ENCODE measurements at regions not wholly inside any gene's neighbourhood (a gene's known extent, or its start where the extent isn't known, plus 50 kb on each side); places are given as distances from the start of the nearest gene placed in this dataset.

- peak; percentile 53 for DNase-seq (ENCODE audit: low read depth)
- H3K4me3 ChIP-seq (ENCODE audit: low read depth, low read length): no peak overlapping the region
- TF ChIP-seq CTCF (IDR thresholded peaks at IDR 0.05; ENCODE audit: low read depth, low read length): peak; percentile 15
- TF ChIP-seq MAX (IDR thresholded peaks at IDR 0.05; ENCODE audit: low read depth, low read length): no peak
Measured at GRCh38 chr7:20267482-20267881, 50.3 kb upstream of the MACC1 start.

- DNase-seq (ENCODE audit: low read depth): no peak
- H3K4me3 ChIP-seq (ENCODE audit: low read depth, low read length): no peak overlapping the region
- TF ChIP-seq POLR2A (IDR thresholded peaks at IDR 0.05; ENCODE audit: extremely low read depth, insufficient read length) (no peak), MAX (IDR thresholded peaks at IDR 0.05; ENCODE audit: low read depth, low read length) (no peak), CTCF (IDR thresholded peaks at IDR 0.05; ENCODE audit: low read depth, low read length) (no peak), MYC (IDR thresholded peaks at IDR 0.05; ENCODE audit: low read depth, low read length) (no peak)
Measured at GRCh38 chr7:20268824-20269223, 51.6 kb upstream of the MACC1 start.

- H3K4me3 ChIP-seq (ENCODE audit: low read depth, low read length): no peak overlapping the region
- no peak for DNase-seq (ENCODE audit: low read depth)
- TF ChIP-seq MAX (IDR thresholded peaks at IDR 0.05; ENCODE audit: low read depth, low read length): no peak
- no peak for TF ChIP-seq POLR2A (IDR thresholded peaks at IDR 0.05; ENCODE audit: extremely low read depth, insufficient read length)
- no peak for TF ChIP-seq MYC (IDR thresholded peaks at IDR 0.05; ENCODE audit: low read depth, low read length)
- TF ChIP-seq CTCF (IDR thresholded peaks at IDR 0.05; ENCODE audit: low read depth, low read length): no peak
Measured at GRCh38 chr7:20269726-20270125, 52.5 kb upstream of the MACC1 start.

- TF ChIP-seq POLR2A (IDR thresholded peaks at IDR 0.05; ENCODE audit: extremely low read depth, insufficient read length) (no peak), MYC (IDR thresholded peaks at IDR 0.05; ENCODE audit: low read depth, low read length) (no peak), CTCF (IDR thresholded peaks at IDR 0.05; ENCODE audit: low read depth, low read length) (no peak), MAX (IDR thresholded peaks at IDR 0.05; ENCODE audit: low read depth, low read length) (no peak)
- no peak overlapping the region for H3K4me3 ChIP-seq (ENCODE audit: low read depth, low read length)
- DNase-seq (ENCODE audit: low read depth): no peak
Measured at GRCh38 chr7:20270371-20270770, 53.2 kb upstream of the MACC1 start.

- H3K4me3 ChIP-seq (ENCODE audit: low read depth, low read length): no peak overlapping the region
- no peak for DNase-seq (ENCODE audit: low read depth)
- no peak for TF ChIP-seq MAX (IDR thresholded peaks at IDR 0.05; ENCODE audit: low read depth, low read length)
- no peak for TF ChIP-seq POLR2A (IDR thresholded peaks at IDR 0.05; ENCODE audit: extremely low read depth, insufficient read length)
- no peak for TF ChIP-seq CTCF (IDR thresholded peaks at IDR 0.05; ENCODE audit: low read depth, low read length)
- no peak for TF ChIP-seq MYC (IDR thresholded peaks at IDR 0.05; ENCODE audit: low read depth, low read length)
Measured at GRCh38 chr7:20270867-20271266, 53.7 kb upstream of the MACC1 start.

- no peak overlapping the region for H3K4me3 ChIP-seq (ENCODE audit: low read depth, low read length)
- TF ChIP-seq MAX (IDR thresholded peaks at IDR 0.05; ENCODE audit: low read depth, low read length): no peak
- no peak for TF ChIP-seq CTCF (IDR thresholded peaks at IDR 0.05; ENCODE audit: low read depth, low read length)
- no peak for TF ChIP-seq POLR2A (IDR thresholded peaks at IDR 0.05; ENCODE audit: extremely low read depth, insufficient read length)
- TF ChIP-seq MYC (IDR thresholded peaks at IDR 0.05; ENCODE audit: low read depth, low read length): no peak
- no peak for DNase-seq (ENCODE audit: low read depth)
Measured at GRCh38 chr7:20275637-20276036, 55.1 kb upstream of the ITGB8 start.

Data from NB4 (cell line).